ENCODE measurements at regions not wholly inside any gene's neighbourhood (a gene's known extent, or its start where the extent isn't known, plus 50 kb on each side); places are given as distances from the start of the nearest gene placed in this dataset.

DNA sequence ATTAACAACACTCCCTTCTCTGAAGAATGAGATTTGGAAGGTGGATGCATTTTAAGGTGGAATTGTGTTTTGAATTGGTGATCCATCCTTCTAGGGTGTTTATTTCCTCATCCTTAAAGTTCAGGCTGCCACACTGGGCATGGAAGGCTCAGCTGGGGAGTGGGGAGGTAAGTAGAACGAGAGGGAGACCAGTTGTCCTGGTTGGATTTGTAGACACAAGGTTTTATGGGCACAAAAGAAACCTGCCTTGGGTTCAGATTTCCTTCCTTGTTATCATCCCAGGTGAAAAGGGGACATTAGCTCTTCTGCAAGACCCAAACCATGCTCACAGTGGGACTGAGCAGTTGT lies 101.0 kb upstream of the SIX3 start:
- ATAC-seq (no peak), DNase-seq (no peak)
- H3K36me3 Mint-ChIP-seq (ENCODE audit: low read depth) = no peaks in the 10 kb centered on the region
- H3K27ac Mint-ChIP-seq = no peak overlapping the region
- H3K4me3 Mint-ChIP-seq = no peak overlapping the region
- H3K9me3 Mint-ChIP-seq = no peaks in the 10 kb centered on the region
- H3K27me3 Mint-ChIP-seq = peaks cover 7% of the 10 kb centered on the region
- peaks cover 5% of the 10 kb centered on the region for H3K4me1 Mint-ChIP-seq (ENCODE audit: low read depth)
- intact Hi-C loops (cut with micrococcal nuclease) = no loop called here
- no peak for TF ChIP-seq CTCF (IDR thresholded peaks at IDR 0.05)
- ChIA-PET POLR2A (no interaction called here), CTCF (no interaction called here)

DNA sequence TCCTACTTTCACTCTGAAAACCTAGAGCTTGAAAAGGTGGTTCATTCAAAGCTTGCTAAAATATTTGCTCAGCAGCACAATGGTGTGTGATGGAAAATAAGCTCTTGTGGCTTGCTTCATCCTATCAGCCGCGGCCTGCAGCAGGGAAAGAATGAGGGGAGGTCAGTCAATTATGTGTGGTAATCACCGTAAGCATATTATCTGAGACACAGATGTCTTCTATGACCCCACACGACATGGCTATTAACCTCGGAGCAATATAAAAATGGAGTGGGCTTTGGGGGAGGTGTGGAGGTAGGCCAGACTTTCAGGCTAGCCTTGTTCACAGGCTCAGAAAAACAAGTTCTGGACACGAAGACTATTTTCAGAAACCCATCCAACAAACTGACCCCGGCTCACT lies 98.4 kb upstream of the SIX3 start:
- Mint-ChIP-seq H3K9me3 (no peaks in the 10 kb centered on the region), H3K27ac (no peak overlapping the region), H3K4me1 (ENCODE audit: low read depth) (no peaks in the 10 kb centered on the region), H3K27me3 (peaks cover 11% of the 10 kb centered on the region), H3K36me3 (ENCODE audit: low read depth) (no peaks in the 10 kb centered on the region), H3K4me3 (no peak overlapping the region)
- intact Hi-C loops (cut with micrococcal nuclease) = no loop called here
- CTCF ChIA-PET = no interaction called here
- ATAC-seq (no peak), DNase-seq (no peak)
- POLR2A ChIA-PET = no interaction called here
- TF ChIP-seq CTCF (IDR thresholded peaks at IDR 0.05) = no peak

GRCh38 chr2:44843641-44844310 lies 97.7 kb upstream of the SIX3 start:
- no peak for TF ChIP-seq CTCF (IDR thresholded peaks at IDR 0.05)
- Mint-ChIP-seq H3K27ac (no peak overlapping the region), H3K9me3 (no peaks in the 10 kb centered on the region), H3K4me3 (no peak overlapping the region), H3K4me1 (ENCODE audit: low read depth) (no peaks in the 10 kb centered on the region), H3K27me3 (peaks cover 15% of the 10 kb centered on the region), H3K36me3 (ENCODE audit: low read depth) (no peaks in the 10 kb centered on the region)
- ATAC-seq (no peak), DNase-seq (no peak)
- intact Hi-C loops (cut with micrococcal nuclease) = no loop called here
- ChIA-PET POLR2A (no interaction called here), CTCF (interaction anchor here (1.3 kb wide), 1 partner anchor 33 kb away, joined by 3 read pairs; no protein-coding TSS in a partner anchor)

GRCh38 chr2:44844651-44845270 lies 96.7 kb upstream of the SIX3 start:
- H3K9me3 Mint-ChIP-seq = no peaks in the 10 kb centered on the region
- TF ChIP-seq CTCF (IDR thresholded peaks at IDR 0.05) = no peak
- H3K4me1 Mint-ChIP-seq (ENCODE audit: low read depth) = peaks cover 4% of the 10 kb centered on the region
- H3K27me3 Mint-ChIP-seq = peaks cover 23% of the 10 kb centered on the region
- no peaks in the 10 kb centered on the region for H3K36me3 Mint-ChIP-seq (ENCODE audit: low read depth)
- intact Hi-C loops (cut with micrococcal nuclease) = no loop called here
- H3K27ac Mint-ChIP-seq = no peak overlapping the region
- ChIA-PET POLR2A (no interaction called here), CTCF (interaction anchor here (1.3 kb wide), 1 partner anchor 32 kb away, joined by 3 read pairs; no protein-coding TSS in a partner anchor)
- no peak overlapping the region for H3K4me3 Mint-ChIP-seq
- ATAC-seq (peak; percentile 60), DNase-seq (peak; percentile 42)

DNA sequence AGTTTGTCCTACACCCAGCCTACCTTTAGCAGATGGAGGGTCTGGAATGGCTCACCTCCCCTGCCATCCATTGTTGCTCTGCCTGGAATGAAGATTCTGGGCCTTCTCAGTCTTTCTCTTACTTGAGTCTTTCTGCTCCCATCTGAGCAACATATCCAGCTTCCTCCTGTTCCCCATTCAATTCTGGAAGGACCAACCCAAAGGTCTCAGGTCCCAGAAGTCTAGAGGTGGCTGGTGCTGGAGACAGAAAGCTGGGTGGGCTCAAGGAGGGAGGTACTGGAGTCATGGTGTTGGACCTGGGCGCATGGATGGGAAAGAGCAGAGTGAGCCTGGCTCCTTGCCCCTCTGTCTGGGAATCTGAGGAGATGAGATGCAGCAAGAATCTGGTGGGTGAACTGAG lies 93.5 kb upstream of the SIX3 start:
- no peak for ATAC-seq
- CTCF ChIA-PET = no interaction called here
- Mint-ChIP-seq H3K36me3 (ENCODE audit: low read depth) (no peaks in the 10 kb centered on the region), H3K27me3 (peaks cover 30% of the 10 kb centered on the region), H3K4me3 (no peak overlapping the region), H3K9me3 (no peaks in the 10 kb centered on the region), H3K27ac (no peak overlapping the region), H3K4me1 (ENCODE audit: low read depth) (peaks cover 4% of the 10 kb centered on the region)
- DNase-seq = no peak
- no peak for TF ChIP-seq CTCF (IDR thresholded peaks at IDR 0.05)
- intact Hi-C loops (cut with micrococcal nuclease) = no loop called here
- POLR2A ChIA-PET = interaction anchor here (0.7 kb wide), 2 partner anchors 287 to 508 kb away, joined by 3 read pairs; no protein-coding TSS in a partner anchor
